ENCODE measurements at regions not wholly inside any gene's neighbourhood (a gene's known extent, or its start where the extent isn't known, plus 50 kb on each side); places are given as distances from the start of the nearest gene placed in this dataset.

DNA sequence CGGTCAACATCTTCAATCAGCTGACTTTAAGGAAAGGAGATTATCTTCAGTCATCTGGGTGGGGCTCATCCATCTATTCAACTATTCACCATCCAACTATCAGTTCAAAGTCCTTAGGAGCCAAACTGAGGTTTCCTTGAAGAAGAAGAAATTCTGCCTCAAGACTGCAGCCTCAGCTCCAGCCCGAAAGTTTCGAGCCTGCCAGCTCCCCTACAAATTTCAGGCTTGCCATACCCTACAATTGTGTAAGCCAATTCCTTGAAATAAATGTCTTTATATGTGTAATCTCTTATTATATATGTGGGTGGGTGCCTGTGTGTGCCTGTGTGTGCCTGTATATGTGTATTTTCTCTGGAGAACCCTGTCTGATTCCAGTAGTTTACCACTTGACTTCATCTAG is 447.8 kb downstream of the INHBA start:
- H2BK15ac ChIP-seq (ENCODE audit: low read depth, low read length), result no peak overlapping the region
- no peaks in the 10 kb centered on the region for H3K79me2 ChIP-seq (ENCODE audit: insufficient read depth, low read length)
- WGBS (ENCODE audit: extremely low coverage, insufficient read length, low lambda C conversion rate), result no CpG with 5 or more reads among the region's 3 CpGs
- H3K4me2 ChIP-seq (ENCODE audit: insufficient read depth, insufficient read length, low read length), result no peak overlapping the region
- H2AFZ ChIP-seq (ENCODE audit: low read length), result no peak overlapping the region
- no peak overlapping the region for H3K14ac ChIP-seq (ENCODE audit: insufficient read depth, low read length)
- no peak overlapping the region for H3K9ac ChIP-seq (ENCODE audit: extremely low read depth, insufficient read length, low read length)
- H3K36me3 Mint-ChIP-seq (ENCODE audit: insufficient read depth in 1 of 3, low read depth in 3 of 3), result peaks cover 0 to 5% (median 0%) of the 10 kb centered on the region in 3 experiments; a peak in 3 of 7 replicates
- no peak overlapping the region for H2AK5ac ChIP-seq (ENCODE audit: insufficient read length, low read length)
- H4K20me1 ChIP-seq (ENCODE audit: control insufficient read depth, insufficient read depth, insufficient read length), result no peaks in the 10 kb centered on the region
- H2BK5ac ChIP-seq (ENCODE audit: insufficient read length, low read length), result no peak overlapping the region
- peaks cover 6 to 12% of the 10 kb centered on the region in 2 experiments for H3K4me1 Mint-ChIP-seq
- no peak overlapping the region for H3K4ac ChIP-seq (ENCODE audit: low read depth, low read length)
- H3K56ac ChIP-seq (ENCODE audit: insufficient read length, low read depth, low read length), result no peak overlapping the region
- H3K4me3 Mint-ChIP-seq, result no peak overlapping the region
- TF ChIP-seq CTCF (conservative IDR thresholded peaks at IDR 0.05), result no peak
- no peak for DNase-seq
- no peak overlapping the region for H2BK120ac ChIP-seq (ENCODE audit: low read depth, low read length, poor library complexity, severe bottlenecking)
- H3K27me3 Mint-ChIP-seq (ENCODE audit: low read depth), result peaks cover 5% of the 10 kb centered on the region; the same call in 1 of the 2 replicates
- H2BK12ac ChIP-seq (ENCODE audit: insufficient read length, low read depth, low read length), result no peak overlapping the region
- H3K4me1 ChIP-seq (ENCODE audit: insufficient read depth, low read length), result no peaks in the 10 kb centered on the region; the same call in 1 of the 2 replicates
- H3K23ac ChIP-seq (ENCODE audit: insufficient read length, low read depth, low read length), result no peak overlapping the region
- H3K23me2 ChIP-seq (ENCODE audit: insufficient read length, low read depth, low read length, poor library complexity, severe bottlenecking), result no peaks in the 10 kb centered on the region
- no peak overlapping the region for H2BK20ac ChIP-seq (ENCODE audit: low read depth, low read length, poor library complexity, severe bottlenecking)
- H3T11ph ChIP-seq (ENCODE audit: low read length), result no peak overlapping the region
- no peaks in the 10 kb centered on the region for H3K27me3 ChIP-seq (ENCODE audit: insufficient read depth, low read length)
- no peak overlapping the region for H4K5ac ChIP-seq (ENCODE audit: insufficient read length, low read depth, low read length)
- H3K79me1 ChIP-seq (ENCODE audit: insufficient read depth, low read depth, low read length, poor library complexity, severe bottlenecking), result no peaks in the 10 kb centered on the region
- no peak overlapping the region for H4K8ac ChIP-seq (replicated peaks; ENCODE audit: insufficient read length, low read depth, low read length)
- H4K91ac ChIP-seq (ENCODE audit: insufficient read length, low read depth, low read length), result no peak overlapping the region
- no peak overlapping the region for H3K27ac ChIP-seq (ENCODE audit: insufficient read length, low read depth, low read length)
- no peak overlapping the region for H3K27ac Mint-ChIP-seq
- H3K9me3 ChIP-seq (ENCODE audit: control insufficient read depth, low read depth, low read length), result no peaks in the 10 kb centered on the region
- H3K18ac ChIP-seq (ENCODE audit: insufficient read length, low read depth, low read length), result no peak overlapping the region
- peaks cover 7 to 11% of the 10 kb centered on the region in 2 experiments; a peak in 3 of 5 replicates for H3K9me3 Mint-ChIP-seq

All from H9 (cell line).